HL-60 (cell line): ENCODE measurements at regions not wholly inside any gene's neighbourhood (a gene's known extent, or its start where the extent isn't known, plus 50 kb on each side); places are given as distances from the start of the nearest gene placed in this dataset.

Experiments used
- DNase-seq, 2 experiments: peaks; one replicate each; pipeline ENCODE4 v3.0.0-alpha.2; 2010 to 2020; ENCODE audit warnings: low read depth in 1 of 2, low spot score in 1 of 2
- H3K27ac ChIP-seq: fragments of 250-450 bp; sonication (Bioruptor Pico); replicated peaks from 2 replicates; pipeline ENCODE4 v1.5.1; 2020; ENCODE audit warnings: mild to moderate bottlenecking, moderate library complexity
- H3K27me3 ChIP-seq: fragments of 250-450 bp; sonication (Bioruptor Pico); 2 replicates; pipeline ENCODE4 v1.5.1; 2021; ENCODE audit warnings: mild to moderate bottlenecking, moderate library complexity; ENCODE audit not compliant: insufficient read depth, poor library complexity, severe bottlenecking
- H3K4me3 ChIP-seq: replicated peaks from 2 replicates; pipeline ENCODE4 v1.5.1; 2011; ENCODE audit warnings: mild to moderate bottlenecking, control low read depth, low read length; ENCODE audit not compliant: insufficient read depth
- CTCF ChIP-seq: IDR thresholded peaks from one replicate; pipeline ENCODE4 v1.5.1; 2011; ENCODE audit warnings: low read length, control low read depth, inconsistent platforms; ENCODE audit not compliant: insufficient read depth
- GABPA ChIP-seq: IDR thresholded peaks from 2 replicates; pipeline ENCODE4 v1.6.1; 2012; ENCODE audit warnings: low read depth
- POLR2AphosphoS5 ChIP-seq: IDR thresholded peaks from 2 replicates; pipeline ENCODE4 v1.6.1; 2012; ENCODE audit warnings: low read depth
- REST ChIP-seq: IDR thresholded peaks from 2 replicates; pipeline ENCODE4 v1.6.1; 2012; ENCODE audit warnings: low read depth; ENCODE audit not compliant: insufficient replicate concordance
- SPI1 ChIP-seq: IDR thresholded peaks from 2 replicates; pipeline ENCODE4 v1.6.1; 2012; ENCODE audit warnings: low read depth, mild to moderate bottlenecking, borderline replicate concordance

DNA sequence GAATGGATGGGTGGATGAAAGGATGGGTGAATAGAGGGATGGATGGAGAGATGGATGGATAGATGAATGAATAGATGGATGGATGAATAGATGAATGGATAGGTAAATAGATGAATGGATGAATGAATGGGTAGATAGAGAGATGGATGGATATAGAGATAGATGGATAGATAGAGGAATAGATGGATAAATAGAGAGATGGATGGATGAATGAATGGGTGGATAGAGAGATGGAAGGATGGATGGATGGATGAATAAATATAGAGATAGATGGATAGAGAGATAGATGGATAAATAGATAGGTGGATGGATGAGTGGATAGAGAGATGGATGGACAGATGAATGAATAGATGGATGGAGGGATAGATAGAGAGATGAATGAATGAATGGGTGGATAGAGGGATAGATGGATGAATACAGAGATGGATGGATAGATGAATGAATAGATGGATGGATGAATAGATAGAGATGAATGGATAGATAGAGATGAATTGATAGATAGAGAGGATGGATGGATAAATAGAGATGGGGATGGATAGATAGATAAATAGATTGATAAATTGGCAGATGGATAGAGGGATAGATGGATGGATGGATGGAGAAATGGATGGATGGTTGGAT, 106.7 kb upstream of the SOX1 start:
- TF ChIP-seq GABPA: no peak
- TF ChIP-seq CTCF: no peak
- no peak for TF ChIP-seq REST
- no peak for TF ChIP-seq SPI1
- no peak for TF ChIP-seq POLR2AphosphoS5
- Histone ChIP-seq H3K27me3 (peaks cover 2% of the 10 kb centered on the region), H3K27ac (no peak overlapping the region), H3K4me3 (no peak overlapping the region)
- no peak for DNase-seq

DNA sequence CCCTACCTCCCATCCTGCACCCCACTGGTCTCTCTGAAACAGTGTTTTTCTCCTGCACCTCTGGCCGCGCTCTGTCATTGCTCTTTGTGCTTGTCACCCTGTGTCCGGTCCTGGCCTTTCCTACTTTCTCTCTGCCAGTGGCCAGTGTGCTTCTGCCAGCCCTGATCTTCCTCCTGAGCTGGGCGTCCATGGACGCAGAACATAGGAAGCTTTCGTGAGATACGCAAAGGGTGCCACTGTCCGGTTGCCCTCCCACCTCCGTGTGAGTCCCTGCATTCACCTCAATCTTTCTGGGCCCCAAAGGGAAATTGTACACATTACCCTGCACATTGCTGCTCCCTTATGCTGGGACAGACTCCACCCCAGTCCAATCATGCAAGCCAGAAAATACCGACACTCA, 105.7 kb upstream of the SOX1 start:
- Histone ChIP-seq H3K4me3 (no peak overlapping the region), H3K27me3 (peaks cover 2% of the 10 kb centered on the region), H3K27ac (no peak overlapping the region)
- TF ChIP-seq POLR2AphosphoS5 (no peak), GABPA (no peak), CTCF (no peak), SPI1 (no peak), REST (no peak)
- no peak for DNase-seq

- Histone ChIP-seq H3K4me3 (no peak overlapping the region), H3K27ac (no peak overlapping the region), H3K27me3 (peaks cover 2% of the 10 kb centered on the region)
- DNase-seq: no peak
- TF ChIP-seq POLR2AphosphoS5 (no peak), GABPA (no peak), SPI1 (no peak), CTCF (no peak)
Measured at GRCh38 chr13:111961651-111962192, 105.2 kb upstream of the SOX1 start.

DNA sequence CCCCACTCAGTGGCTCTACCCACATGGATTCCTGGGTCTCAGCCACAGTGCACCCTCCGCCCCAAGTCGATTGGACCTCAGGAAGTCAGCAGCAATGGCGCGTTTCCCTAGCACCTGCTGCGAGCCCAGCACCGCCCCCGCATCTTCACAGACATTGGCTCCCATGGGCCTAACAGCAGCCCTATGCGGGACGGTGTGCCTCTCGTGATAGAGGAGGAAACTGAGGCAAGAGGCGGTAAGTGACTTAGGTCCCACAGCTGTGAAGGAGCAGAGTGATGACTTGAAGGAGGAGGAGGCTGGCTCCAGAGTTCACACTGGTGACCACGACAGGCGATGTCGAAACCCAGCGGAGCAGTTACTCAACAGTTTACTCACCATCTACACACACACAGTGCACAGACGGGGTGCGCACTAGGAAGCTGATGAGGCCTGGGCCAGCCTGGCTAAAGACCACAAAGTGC, 104.5 kb upstream of the SOX1 start:
- DNase-seq: peak; percentile 8 to 50
- TF ChIP-seq REST: no peak
- no peak for TF ChIP-seq POLR2AphosphoS5
- TF ChIP-seq SPI1: no peak
- no peak for TF ChIP-seq GABPA
- no peak for TF ChIP-seq CTCF
- Histone ChIP-seq H3K27me3 (no peaks in the 10 kb centered on the region), H3K27ac (no peak overlapping the region), H3K4me3 (no peak overlapping the region)
